GM18511 (cell line): ENCODE measurements at regions not wholly inside any gene's neighbourhood (a gene's known extent, or its start where the extent isn't known, plus 50 kb on each side); places are given as distances from the start of the nearest gene placed in this dataset.

Source experiments
- ATAC-seq: cut with Tn5 transposase; IDR thresholded peaks from one replicate; pipeline ENCODE4 v1.9.1; 2021; ENCODE audit warnings: mild to moderate bottlenecking, moderate library complexity; ENCODE audit not compliant: unreplicated experiment

DNA sequence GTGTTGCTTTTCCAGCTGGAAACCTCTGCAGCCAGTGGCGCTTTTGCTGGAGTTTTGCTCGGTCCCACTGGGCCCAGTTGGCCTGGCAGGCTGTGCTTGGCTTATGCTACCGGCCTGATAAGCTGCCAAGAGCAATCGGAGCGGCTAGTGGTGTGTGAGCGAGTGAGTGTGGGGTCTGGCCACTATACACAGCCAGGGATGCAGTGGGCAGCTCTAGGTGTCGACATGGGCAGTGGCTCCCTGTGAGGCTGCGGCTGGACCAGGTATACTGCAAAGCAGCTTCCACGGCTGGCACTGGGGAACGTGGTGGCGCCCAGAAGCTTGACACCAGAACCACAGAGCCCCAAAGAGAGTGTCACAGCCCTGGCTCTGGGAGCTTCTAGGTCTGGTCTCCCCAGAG, 996.5 kb downstream of the GRIK2 start:
- ATAC-seq: no peak

- ATAC-seq: no peak
These were observed 994.0 kb downstream of the GRIK2 start for GRCh38 chr6:102387326-102388033.

DNA sequence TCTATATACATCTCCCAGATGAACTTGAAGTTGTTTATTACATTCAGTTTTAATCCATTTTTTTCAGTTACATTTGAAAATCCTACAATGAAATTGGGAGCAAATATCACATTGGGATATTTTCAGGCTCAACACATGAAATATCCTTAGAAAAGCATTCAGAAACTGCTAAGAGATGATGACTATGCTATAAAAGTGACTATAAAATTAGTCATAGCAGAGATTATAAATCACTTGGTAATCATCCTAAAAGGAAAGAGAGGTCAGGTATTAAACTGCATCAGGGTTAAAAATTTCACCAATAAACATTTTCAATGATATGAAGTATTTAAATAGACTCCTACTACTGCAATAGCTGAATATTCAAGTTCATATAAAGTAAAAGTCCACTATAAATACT, 987.7 kb downstream of the GRIK2 start:
- ATAC-seq: no peak

DNA sequence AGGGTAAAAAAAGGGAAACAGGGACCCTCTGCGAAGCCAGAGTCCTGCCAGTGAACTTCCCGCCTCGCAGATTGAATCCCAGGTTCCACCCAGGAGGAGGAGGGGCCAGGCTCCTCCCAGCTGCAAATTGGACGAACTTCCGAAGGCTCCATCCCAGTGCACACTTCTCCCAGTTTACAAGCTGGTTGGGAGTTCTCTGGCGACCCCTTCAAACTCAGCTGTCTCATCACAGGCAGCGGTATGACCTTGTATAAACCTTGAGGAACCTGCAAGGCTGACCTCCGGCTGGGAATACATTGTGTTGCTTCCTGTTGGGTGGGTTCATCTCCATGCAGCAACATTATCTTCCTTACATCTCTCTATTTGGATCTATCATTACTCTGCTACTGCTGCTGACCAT, 962.7 kb downstream of the GRIK2 start:
- ATAC-seq: no peak

- no peak for ATAC-seq
These were observed 962.1 kb downstream of the GRIK2 start for GRCh38 chr6:102355578-102355977.

GRCh38 chr6:102352552-102352951, 959.0 kb downstream of the GRIK2 start:
- ATAC-seq: no peak

- no peak for ATAC-seq
These were observed 951.3 kb downstream of the GRIK2 start for GRCh38 chr6:102344769-102345168.

GRCh38 chr6:102340311-102340710, 946.8 kb downstream of the GRIK2 start:
- no peak for ATAC-seq

- no peak for ATAC-seq
These were observed 940.2 kb downstream of the GRIK2 start for GRCh38 chr6:102333736-102334135.

- no peak for ATAC-seq
These were observed 934.3 kb downstream of the GRIK2 start for GRCh38 chr6:102327697-102328225.

- no peak for ATAC-seq
These were observed 920.2 kb downstream of the GRIK2 start for GRCh38 chr6:102313699-102314098.

DNA sequence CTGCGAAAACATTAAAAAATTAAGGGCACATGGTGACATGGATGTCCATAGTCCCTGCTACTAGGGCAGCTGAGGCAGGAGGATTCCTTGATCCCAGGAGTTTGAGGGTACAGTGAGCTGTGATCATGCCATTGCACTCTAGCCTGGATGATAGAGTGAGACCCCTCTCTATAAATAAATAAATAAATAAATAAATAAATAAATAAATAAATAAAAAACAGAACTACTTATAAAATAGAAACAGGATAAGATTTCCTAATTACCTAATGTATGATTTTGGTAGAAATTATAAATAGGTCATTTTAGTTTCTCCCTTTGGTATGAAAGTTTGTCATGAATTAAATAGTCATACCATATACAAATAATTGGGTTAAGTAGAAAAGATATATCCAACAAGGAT, 916.2 kb downstream of the GRIK2 start:
- no peak for ATAC-seq

- ATAC-seq: no peak
These were observed 906.8 kb downstream of the GRIK2 start for GRCh38 chr6:102300350-102300749.

DNA sequence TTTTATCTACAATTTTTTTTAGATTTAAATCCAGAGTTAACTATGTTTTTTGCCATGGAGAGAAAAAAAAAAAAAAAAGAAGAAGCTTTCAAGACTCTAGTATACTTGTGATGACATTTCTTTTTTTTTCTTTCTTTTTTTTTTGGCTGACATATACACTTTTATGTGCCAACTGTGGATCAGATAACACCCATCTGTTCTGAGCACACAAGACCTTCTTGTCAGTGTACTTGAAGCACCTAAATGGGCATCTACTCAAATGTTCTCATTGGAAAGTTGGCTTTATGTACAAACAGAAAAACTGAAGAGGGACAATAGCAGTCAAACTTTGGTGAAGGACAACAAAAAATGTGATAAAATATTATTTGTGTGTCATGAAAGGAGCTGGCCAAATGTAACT, 904.5 kb downstream of the GRIK2 start:
- no peak for ATAC-seq
